ENCODE measurements at regions not wholly inside any gene's neighbourhood (a gene's known extent, or its start where the extent isn't known, plus 50 kb on each side); places are given as distances from the start of the nearest gene placed in this dataset.
"Not testable (repeated sequence)": the region's sequence is repeated elsewhere in the genome, so short reads cannot be mapped to it uniquely, and the experiment has no call there.

- FAIRE-seq, result not testable (repeated sequence)
Observed at GRCh38 chrX:80508083-80508482, 87.8 kb downstream of the TENT5D start.

DNA sequence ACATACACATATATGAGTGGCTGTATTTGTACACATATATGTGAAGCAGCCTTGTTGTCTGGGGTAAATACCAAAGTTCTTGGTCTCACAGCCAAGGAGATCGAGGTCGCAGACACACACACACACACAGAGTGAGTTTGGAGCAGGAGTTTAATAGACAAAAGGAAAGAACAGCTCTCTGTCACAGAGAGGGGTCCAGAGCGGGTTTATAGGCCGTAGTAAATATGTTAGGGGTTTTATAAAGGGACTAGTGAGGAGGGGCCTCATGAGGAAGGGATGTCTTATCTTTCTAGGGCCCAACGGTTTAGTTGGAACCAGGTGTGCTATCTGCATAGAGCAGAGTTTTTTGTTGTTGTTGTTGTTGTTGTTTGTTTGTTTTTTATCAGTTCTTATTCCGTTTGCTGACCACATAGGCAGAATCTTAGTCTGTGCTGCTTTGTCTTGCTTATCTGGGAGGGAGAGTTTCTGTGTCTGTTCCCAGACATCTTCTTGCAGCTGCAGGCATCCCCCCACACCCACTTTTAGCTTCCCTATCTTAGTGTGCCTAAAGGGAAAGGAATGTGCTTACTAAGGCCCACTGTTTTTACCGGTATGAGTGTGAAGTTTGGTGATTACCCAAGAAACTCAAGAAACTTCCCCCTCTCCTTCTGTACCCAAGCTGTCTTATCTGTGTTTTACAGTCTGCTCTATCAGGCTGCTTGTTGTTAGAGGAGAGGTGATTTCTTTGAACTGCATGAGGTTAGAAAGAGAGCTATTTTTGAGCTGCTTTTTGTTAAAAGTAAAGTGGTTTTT is 91.9 kb downstream of the TENT5D start:
- FAIRE-seq, result no peak

GRCh38 chrX:80512924-80513323 is 92.7 kb downstream of the TENT5D start:
- no peak for FAIRE-seq

GRCh38 chrX:80513625-80514024 is 93.4 kb downstream of the TENT5D start:
- no peak for FAIRE-seq

DNA sequence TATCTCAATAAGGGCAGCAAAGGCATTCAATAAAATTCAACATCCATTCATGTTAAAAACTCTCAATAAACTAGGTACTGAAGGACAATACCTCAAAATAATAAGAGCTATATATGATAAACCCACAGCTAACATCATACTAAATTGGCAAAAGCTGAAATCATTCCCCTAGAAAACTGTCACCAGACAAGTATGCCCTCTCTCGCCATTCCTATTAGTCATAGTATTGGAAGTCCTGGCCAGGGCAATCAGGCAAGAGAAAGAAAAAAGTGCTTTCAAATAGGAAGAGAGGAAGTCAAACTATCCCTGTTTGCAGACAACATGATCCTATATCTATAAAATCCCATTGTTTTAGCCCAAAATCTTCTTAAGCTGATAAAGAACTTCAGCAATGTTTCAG is 116.8 kb downstream of the TENT5D start:
- no peak for FAIRE-seq

DNA sequence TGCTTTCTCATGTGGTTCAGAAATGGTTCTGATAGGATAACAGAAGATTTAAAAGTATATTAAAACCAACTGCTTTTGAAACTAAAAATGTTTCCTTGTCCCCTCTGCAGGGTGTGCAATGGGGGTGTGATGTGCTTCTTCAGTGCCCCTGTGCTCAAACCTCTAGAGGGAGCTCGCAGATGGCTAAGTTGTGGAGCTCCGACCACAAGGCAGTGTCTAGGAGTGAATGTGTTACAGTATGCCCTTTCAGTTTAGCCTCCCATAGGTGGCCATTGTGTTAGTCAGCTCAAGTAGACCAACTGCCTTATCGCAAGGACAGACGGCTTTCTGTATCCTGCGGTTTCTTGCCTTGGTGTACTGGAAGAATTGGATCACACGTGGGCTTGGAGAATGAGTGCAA is 130.5 kb downstream of the TENT5D start:
- FAIRE-seq, result no peak

- FAIRE-seq, result no peak
Observed at GRCh38 chrX:80556148-80556547, 135.9 kb downstream of the TENT5D start.

- FAIRE-seq, result no peak
Observed at GRCh38 chrX:80572636-80573035, 152.4 kb downstream of the TENT5D start.

GRCh38 chrX:80573275-80573674 is 153.0 kb downstream of the TENT5D start:
- no peak for FAIRE-seq

DNA sequence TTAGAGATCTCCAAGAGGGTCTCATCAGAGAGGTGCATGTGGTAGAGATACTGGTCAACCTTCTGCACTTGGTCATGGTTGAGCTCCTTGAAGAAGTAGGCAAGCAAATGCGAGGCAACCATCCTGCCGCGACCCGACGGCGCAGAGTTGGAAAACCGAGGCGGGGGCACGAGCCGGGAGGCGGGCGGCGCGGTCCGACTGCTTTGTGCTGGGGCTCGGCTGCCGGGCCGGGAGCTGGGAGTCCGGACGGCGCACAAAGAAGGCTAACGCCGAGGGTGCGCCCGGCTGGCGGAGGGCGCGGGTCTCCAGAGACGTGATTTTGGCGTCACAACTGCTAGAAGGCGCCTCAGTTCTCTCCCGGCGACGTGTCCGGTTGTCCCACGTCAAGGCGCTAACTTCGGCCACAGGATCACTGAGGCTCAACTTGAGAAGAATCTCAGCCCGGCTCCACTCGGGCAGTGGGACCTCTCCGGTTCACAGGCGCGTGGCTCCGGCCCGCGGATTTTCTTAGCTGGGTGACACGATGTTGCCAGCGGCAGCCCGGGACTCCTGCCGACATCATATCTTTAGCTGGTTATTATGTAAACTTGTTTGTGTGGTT is 154.3 kb downstream of the TENT5D start:
- not testable (repeated sequence) for FAIRE-seq

GRCh38 chrX:80576267-80576666 is 156.0 kb downstream of the TENT5D start:
- FAIRE-seq, result no peak

DNA sequence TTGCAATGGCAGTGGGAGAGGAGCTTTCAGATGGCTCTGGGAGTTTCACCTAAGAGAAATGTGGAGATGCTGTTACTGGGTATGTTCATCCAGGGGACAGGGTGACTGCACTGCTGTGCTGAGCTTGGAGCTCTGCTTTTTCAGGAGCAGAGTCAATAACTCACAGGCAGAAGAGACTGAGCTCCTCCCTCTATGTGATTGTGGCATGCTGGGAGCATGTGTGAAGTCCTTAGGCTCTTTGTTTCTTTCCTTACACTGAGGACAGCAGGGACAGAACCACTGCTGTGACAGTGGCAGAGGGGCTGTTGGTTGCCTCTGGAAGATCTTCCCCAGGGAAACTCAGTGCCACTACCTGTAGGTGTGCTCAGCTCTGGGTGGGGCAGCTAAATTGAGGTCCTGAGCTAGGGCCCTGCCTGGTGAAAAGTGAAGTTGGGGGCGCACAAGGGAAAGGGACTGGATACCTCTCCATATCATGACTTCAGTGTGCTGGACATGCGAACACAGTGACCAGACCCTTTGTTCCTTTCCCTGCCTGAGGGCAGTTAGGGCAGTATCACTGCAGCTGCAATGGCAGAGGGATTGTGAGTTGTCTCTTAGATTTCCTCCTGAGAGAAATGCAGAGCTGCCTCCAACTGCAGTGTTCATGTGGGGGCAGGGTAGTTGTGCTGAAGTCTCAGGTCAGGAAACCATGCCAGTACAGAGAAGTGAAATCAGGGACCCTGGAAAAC is 156.7 kb downstream of the TENT5D start:
- FAIRE-seq, result no peak

GRCh38 chrX:80578517-80579105 is 158.4 kb downstream of the TENT5D start:
- peak; percentile 74 for FAIRE-seq

DNA sequence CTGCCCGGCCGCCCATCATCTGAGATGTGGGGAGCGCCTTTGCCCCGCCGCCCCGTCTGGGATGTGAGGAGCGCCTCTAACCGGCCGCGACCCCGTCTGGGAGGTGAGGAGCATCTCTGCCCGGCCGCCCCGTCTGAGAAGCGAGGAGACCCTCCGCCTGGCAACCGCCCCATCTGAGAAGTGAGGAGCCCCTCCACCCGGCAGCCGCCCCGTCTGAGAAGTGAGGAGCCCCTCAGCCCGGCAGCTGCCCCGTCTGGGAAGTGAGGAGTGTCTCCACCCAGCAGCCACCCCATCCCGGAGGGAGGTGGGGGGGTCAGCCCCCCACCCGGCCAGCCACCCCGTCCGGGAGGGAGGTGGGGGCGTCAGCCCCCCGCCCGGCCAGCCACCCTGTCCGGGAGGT is 170.7 kb downstream of the TENT5D start:
- not testable (repeated sequence) for FAIRE-seq

DNA sequence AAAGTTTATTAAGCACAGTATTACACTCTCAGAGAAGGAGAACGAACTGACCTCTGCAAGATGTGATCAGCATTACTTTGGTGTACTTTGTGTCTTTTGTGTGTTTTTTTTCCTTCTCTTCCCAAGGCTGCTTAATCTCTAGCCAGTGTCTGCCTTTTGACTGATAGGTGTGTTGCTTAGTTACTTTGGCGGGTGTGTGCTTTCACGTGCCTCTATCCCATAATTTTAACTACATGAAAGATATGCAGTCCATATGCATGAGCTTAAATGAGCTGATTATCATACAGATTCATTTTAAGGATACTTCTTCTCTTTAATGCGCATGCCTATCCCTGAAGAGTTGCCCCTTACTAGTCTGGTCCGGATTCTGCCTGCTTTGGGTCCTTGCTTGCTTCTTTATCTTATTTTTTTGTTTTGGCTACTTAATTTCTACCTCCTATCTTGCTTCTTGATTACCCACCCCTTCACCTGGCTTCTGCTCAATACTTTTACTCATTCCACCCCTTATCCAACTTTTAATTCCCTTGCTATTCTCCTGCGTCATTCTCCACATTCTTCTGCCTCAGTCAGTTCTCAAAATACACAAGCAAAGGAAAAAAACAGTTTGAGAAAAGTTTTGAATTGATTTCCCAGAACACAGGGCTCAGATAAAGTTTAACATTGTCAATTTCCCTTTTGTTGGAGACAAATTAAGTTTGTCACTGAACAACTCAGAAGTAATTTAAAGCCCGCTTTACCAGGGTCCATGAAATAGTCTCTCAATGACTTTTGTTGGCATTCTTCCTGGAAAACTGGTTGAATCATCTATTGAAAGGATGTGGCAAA is 182.0 kb downstream of the TENT5D start:
- FAIRE-seq, result no peak

All from endometrium (tissue), 2 donors.